Glomerular endothelial cell (primary cell): ENCODE measurements at regions not wholly inside any gene's neighbourhood (a gene's known extent, or its start where the extent isn't known, plus 50 kb on each side); places are given as distances from the start of the nearest gene placed in this dataset.

Experiments used
- DNase-seq: peaks from one replicate; pipeline ENCODE4 v3.0.0-alpha.2; 2011; ENCODE audit warnings: low read depth, low spot score; ENCODE audit errors: extremely low read depth

GRCh38 chr5:98458726-98459125 lies 314.7 kb upstream of the RGMB start:
- DNase-seq = no peak

- no peak for DNase-seq
These were observed 312.9 kb upstream of the RGMB start for GRCh38 chr5:98460536-98460935.

GRCh38 chr5:98461485-98461884 lies 312.0 kb upstream of the RGMB start:
- no peak for DNase-seq

- DNase-seq = no peak
These were observed 310.2 kb upstream of the RGMB start for GRCh38 chr5:98463222-98463621.

- no peak for DNase-seq
These were observed 309.8 kb upstream of the RGMB start for GRCh38 chr5:98463676-98464075.

GRCh38 chr5:98464737-98465330 lies 308.6 kb upstream of the RGMB start:
- DNase-seq = no peak

- no peak for DNase-seq
These were observed 305.1 kb upstream of the RGMB start for GRCh38 chr5:98468188-98468869.

- no peak for DNase-seq
These were observed 302.7 kb upstream of the RGMB start for GRCh38 chr5:98470747-98471146.

GRCh38 chr5:98471458-98471857 lies 302.0 kb upstream of the RGMB start:
- DNase-seq = no peak

GRCh38 chr5:98474216-98474615 lies 299.2 kb upstream of the RGMB start:
- DNase-seq = no peak

GRCh38 chr5:98474782-98475181 lies 298.7 kb upstream of the RGMB start:
- DNase-seq = no peak

- no peak for DNase-seq
These were observed 290.9 kb upstream of the RGMB start for GRCh38 chr5:98482321-98483300.

- no peak for DNase-seq
These were observed 290.2 kb upstream of the RGMB start for GRCh38 chr5:98483301-98483685.

GRCh38 chr5:98489021-98489420 lies 284.4 kb upstream of the RGMB start:
- DNase-seq = no peak

GRCh38 chr5:98490348-98490747 lies 283.1 kb upstream of the RGMB start:
- no peak for DNase-seq

GRCh38 chr5:98492258-98492657 lies 281.2 kb upstream of the RGMB start:
- no peak for DNase-seq

- DNase-seq = peak; percentile 10
These were observed 276.0 kb upstream of the RGMB start for GRCh38 chr5:98497418-98497817.

- no peak for DNase-seq
These were observed 275.4 kb upstream of the RGMB start for GRCh38 chr5:98498028-98498427.

- DNase-seq = no peak
These were observed 273.6 kb upstream of the RGMB start for GRCh38 chr5:98499892-98500291.

GRCh38 chr5:98500811-98501210 lies 272.7 kb upstream of the RGMB start:
- DNase-seq = no peak

- no peak for DNase-seq
These were observed 269.8 kb upstream of the RGMB start for GRCh38 chr5:98503616-98504015.

GRCh38 chr5:98504505-98504904 lies 269.0 kb upstream of the RGMB start:
- DNase-seq = no peak
